Erythroblast (primary cell): ENCODE measurements at regions not wholly inside any gene's neighbourhood (a gene's known extent, or its start where the extent isn't known, plus 50 kb on each side); places are given as distances from the start of the nearest gene placed in this dataset.

Experiments used
- GATA1 ChIP-seq: IDR thresholded peaks from 2 replicates; pipeline ENCODE4 v1.6.1; 2011; ENCODE audit warnings: low read depth, mild to moderate bottlenecking, control low read depth, low read length, moderate library complexity
- POLR2A ChIP-seq: IDR thresholded peaks from 2 replicates; pipeline ENCODE4 v1.6.1; 2011; ENCODE audit warnings: mild to moderate bottlenecking, low read length

DNA sequence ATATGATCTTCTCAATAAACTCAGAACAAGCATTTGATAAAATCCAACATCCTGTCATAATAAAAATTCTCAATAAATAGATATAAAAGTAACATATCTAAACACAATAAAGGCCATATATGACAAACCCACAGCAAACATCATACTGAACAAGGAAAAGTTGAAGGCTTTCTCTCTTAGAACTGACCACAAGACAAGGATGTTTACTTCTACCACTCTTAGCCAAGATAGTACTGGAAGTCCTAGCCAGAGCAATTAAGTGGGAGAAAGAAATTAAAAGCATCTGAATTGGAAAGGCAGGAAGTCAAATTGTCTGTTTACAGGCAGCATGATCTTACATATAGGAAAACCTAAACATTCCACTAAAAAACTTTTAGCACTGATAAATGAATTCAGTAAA is 510.9 kb downstream of the ANKRD7 start:
- TF ChIP-seq POLR2A = no peak
- no peak for TF ChIP-seq GATA1
